Left ventricle myocardium inferior (tissue), 1 donor: ENCODE measurements at regions not wholly inside any gene's neighbourhood (a gene's known extent, or its start where the extent isn't known, plus 50 kb on each side); places are given as distances from the start of the nearest gene placed in this dataset.
A peak's percentile ranks its signal among the peaks of the same experiment; 100 is the strongest.

Source experiments
- DNase-seq: peaks from one replicate; pipeline ENCODE4 v3.0.0-alpha.2; 2020
- H3K27ac ChIP-seq: fragments of 200-600 bp; replicated peaks from 2 replicates; pipeline ENCODE4 v1.8.0; 2021
- H3K27me3 ChIP-seq: fragments of 200-600 bp; 2 replicates; pipeline ENCODE4 v1.8.0; 2021; ENCODE audit warnings: low read depth
- H3K36me3 ChIP-seq: fragments of 200-600 bp; 2 replicates; pipeline ENCODE4 v1.8.0; 2021
- H3K4me1 ChIP-seq: fragments of 200-600 bp; 2 replicates; pipeline ENCODE4 v1.8.0; 2021
- H3K4me3 ChIP-seq: fragments of 200-600 bp; 2 replicates; pipeline ENCODE4 v1.8.0; 2021; ENCODE audit warnings: mild to moderate bottlenecking, moderate library complexity
- H3K9me3 ChIP-seq: fragments of 200-600 bp; replicated peaks from 2 replicates; pipeline ENCODE4 v1.8.0; 2021
- intact Hi-C: fragments of 100-400 bp; cut with micrococcal nuclease; formaldehyde crosslinking; loops from one replicate; pipeline ENCODE4 v1.11.0; 2022
- TF ChIP-seq, protein P1 (sequence below): fragments of 200-600 bp; IDR thresholded peaks from 2 replicates; pipeline ENCODE4 v1.8.0; 2021; ENCODE audit warnings: antibody characterized with exemption, mild to moderate bottlenecking, borderline replicate concordance
- donor health status: DM: no; HTN: yes; CAD: no; lungs with severe emphysema.

DNA sequence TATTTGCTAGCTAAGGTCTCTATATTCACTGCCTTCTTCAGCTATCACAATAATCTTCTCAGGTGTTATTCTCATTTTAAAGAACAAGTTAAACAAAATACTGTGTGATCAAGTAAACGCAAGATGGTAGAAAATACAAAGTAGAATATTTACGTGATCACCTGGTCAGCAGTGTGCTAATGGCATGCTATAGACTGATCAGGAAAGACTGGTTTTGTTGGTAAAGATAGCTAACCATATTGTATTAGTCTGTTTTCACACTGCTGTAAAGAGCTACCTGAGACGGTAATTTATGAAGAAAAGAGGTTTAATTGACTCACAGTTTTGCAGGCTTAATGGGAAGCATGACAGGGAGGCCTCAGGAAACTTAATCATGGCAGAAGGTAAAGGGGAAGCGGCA is 50.4 kb downstream of the ZBTB38 start:
- Histone ChIP-seq H3K4me3 (no peak overlapping the region), H3K4me1 (peaks cover 100% of the 10 kb centered on the region), H3K36me3 (peaks cover 49% of the 10 kb centered on the region), H3K27me3 (no peaks in the 10 kb centered on the region), H3K9me3 (no peaks in the 10 kb centered on the region), H3K27ac (peak overlapping the region; percentile 70)
- TF ChIP-seq, protein P1, sequence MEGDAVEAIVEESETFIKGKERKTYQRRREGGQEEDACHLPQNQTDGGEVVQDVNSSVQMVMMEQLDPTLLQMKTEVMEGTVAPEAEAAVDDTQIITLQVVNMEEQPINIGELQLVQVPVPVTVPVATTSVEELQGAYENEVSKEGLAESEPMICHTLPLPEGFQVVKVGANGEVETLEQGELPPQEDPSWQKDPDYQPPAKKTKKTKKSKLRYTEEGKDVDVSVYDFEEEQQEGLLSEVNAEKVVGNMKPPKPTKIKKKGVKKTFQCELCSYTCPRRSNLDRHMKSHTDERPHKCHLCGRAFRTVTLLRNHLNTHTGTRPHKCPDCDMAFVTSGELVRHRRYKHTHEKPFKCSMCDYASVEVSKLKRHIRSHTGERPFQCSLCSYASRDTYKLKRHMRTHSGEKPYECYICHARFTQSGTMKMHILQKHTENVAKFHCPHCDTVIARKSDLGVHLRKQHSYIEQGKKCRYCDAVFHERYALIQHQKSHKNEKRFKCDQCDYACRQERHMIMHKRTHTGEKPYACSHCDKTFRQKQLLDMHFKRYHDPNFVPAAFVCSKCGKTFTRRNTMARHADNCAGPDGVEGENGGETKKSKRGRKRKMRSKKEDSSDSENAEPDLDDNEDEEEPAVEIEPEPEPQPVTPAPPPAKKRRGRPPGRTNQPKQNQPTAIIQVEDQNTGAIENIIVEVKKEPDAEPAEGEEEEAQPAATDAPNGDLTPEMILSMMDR = no peak
- intact Hi-C loops = no loop called here
- no peak for DNase-seq

DNA sequence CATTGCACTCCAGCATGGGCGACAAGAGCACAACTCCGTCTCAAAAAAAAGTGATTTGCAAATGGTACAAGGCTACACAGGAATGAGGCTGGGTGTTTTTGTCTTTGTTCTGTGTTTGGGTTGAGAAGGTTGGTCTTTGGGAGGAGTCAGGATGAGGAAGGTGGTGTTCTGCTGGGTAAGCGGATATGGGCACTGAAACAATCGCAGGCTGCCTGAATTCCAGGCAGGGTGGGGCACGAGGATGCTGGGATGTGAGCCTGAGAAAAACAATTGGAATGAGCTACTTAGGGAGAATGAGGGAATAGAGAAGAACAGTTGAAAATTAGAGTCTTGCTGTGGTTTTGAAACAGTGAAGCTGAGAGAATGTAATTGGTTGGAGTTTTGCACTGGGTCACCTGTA is 51.6 kb downstream of the ZBTB38 start:
- TF ChIP-seq, protein P1 = no peak
- Histone ChIP-seq H3K27ac (peak overlapping the region; percentile 70), H3K4me1 (peaks cover 100% of the 10 kb centered on the region), H3K27me3 (no peaks in the 10 kb centered on the region), H3K4me3 (no peak overlapping the region), H3K9me3 (no peaks in the 10 kb centered on the region), H3K36me3 (peaks cover 37% of the 10 kb centered on the region)
- no peak for DNase-seq
- intact Hi-C loops = no loop called here

DNA sequence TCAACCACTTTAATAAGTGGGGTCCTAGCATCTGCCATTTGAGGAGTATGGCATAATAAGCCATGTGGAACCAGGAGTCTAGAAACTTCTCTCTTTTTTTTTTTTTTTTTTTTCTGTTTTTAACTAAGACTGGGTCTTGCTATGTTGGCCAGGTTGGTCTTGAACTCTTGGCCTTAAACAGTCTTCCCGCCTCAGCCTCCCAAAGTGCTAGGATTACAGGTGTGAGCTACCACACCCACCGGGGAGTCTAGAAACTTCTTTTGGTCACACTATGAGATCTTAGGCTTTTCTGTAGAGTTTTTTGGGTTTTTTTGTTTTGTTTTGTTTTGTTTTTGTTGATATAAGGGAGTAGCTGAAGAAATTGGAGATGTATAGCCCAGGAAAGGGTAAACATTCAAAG is 52.9 kb downstream of the ZBTB38 start:
- peaks cover 28% of the 10 kb centered on the region for H3K36me3 ChIP-seq
- H3K4me1 ChIP-seq = peaks cover 100% of the 10 kb centered on the region
- no peaks in the 10 kb centered on the region for H3K9me3 ChIP-seq
- intact Hi-C loops = no loop called here
- DNase-seq = no peak
- TF ChIP-seq, protein P1 = no peak
- peak overlapping the region; percentile 55 for H3K27ac ChIP-seq
- no peaks in the 10 kb centered on the region for H3K27me3 ChIP-seq
- no peak overlapping the region for H3K4me3 ChIP-seq

DNA sequence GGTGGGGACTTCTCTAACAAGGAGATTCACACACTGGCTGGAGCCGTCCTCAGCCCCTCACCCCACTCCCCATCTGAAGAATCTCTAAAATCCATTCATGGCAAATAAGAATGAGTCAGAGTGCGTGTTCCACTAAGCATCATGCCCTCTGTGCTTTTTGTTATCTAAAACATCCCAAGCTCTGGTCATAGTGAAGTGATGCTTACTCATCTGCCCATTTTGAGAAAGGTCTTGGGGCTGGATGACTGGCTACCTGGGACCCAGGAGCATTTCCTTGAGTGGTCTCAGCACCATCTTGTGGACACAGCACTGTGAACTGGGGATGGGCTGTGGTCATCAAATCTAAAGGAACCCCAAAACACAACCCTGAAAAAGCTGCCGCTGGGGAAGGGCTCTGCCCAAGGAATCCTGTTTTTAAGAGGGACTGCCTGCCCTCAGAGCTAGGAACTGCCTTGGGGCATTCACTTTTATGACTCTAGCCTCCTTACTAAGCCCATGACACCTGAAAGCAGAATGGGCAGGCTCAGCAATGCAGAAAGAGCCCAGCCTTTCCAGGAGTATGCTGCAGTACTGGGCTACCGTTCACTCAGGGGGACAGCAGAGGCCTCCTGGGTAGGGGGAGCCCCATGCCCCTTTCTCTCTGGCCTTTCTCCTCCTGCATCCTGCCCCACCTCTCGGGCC is 53.5 kb downstream of the ZBTB38 start:
- TF ChIP-seq, protein P1 = no peak
- Histone ChIP-seq H3K36me3 (peaks cover 24% of the 10 kb centered on the region), H3K27me3 (no peaks in the 10 kb centered on the region), H3K9me3 (no peaks in the 10 kb centered on the region), H3K4me1 (peaks cover 100% of the 10 kb centered on the region), H3K27ac (peak overlapping the region; percentile 55), H3K4me3 (no peak overlapping the region)
- DNase-seq = no peak
- intact Hi-C loops = no loop called here

DNA sequence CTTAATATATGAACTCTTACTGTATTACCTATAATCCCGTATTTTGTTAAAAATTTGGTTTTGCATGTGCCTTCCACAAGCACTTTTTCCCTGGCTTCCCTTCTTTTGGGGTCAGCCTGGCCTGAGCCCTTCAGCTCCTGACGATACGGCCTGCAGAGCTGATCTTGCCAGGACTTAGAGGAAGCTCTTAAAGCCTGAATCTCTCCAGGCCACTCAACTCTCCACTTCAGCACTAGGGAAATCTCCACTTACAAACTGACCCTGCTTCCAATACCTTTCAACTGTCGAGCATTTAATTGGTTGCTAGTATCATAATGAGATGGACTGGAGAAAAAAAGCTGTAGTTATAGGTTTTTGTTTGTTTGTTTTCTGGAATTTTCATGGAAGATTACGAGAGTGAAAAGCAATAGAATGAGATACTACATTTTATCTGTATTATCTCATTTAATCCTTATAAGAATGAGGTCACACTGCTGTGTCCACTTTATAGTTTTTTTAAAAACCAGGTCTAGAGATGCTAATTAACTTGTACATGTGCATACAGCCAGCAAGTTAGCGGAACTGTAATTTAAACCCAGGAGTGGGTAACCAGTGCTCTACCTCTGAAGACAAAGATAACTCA is 54.8 kb downstream of the ZBTB38 start:
- Histone ChIP-seq H3K9me3 (no peaks in the 10 kb centered on the region), H3K36me3 (peaks cover 19% of the 10 kb centered on the region), H3K4me1 (peaks cover 100% of the 10 kb centered on the region), H3K27ac (peak overlapping the region; percentile 55), H3K4me3 (no peak overlapping the region), H3K27me3 (no peaks in the 10 kb centered on the region)
- TF ChIP-seq, protein P1 = no peak
- DNase-seq = no peak
- intact Hi-C loops = no loop called here
